ENCODE measurements at regions not wholly inside any gene's neighbourhood (a gene's known extent, or its start where the extent isn't known, plus 50 kb on each side); places are given as distances from the start of the nearest gene placed in this dataset.

DNA sequence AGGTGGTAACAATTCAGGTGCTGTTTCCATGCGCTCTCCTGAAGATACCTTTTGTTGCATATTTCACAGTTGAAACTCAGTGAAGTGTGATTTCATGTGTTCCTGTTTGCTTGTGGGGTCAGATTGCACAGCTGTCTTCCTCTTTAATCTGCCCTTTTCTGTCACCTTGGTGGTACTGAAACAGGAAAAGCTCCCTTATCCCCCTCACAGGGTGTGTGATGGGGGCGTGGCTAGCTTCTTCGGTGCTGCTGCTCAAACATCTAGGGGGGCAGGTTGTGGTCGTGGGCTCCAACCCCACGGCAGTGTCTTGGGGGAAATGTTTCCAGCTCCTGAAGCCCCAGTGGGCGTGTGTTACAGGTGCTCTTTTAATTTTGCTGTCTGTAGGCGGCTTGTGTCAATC is 107.4 kb upstream of the KLF14 start:
- no peak for TF ChIP-seq EZH2phosphoT487 (IDR thresholded peaks at IDR 0.05; ENCODE audit: low read length)
- TF ChIP-seq EZH2 (optimal IDR thresholded peaks at IDR 0.05; ENCODE audit: low read depth, low read length), result no peak
